IPS-NIHi7 (cell line): ENCODE measurements at regions not wholly inside any gene's neighbourhood (a gene's known extent, or its start where the extent isn't known, plus 50 kb on each side); places are given as distances from the start of the nearest gene placed in this dataset.

Experiments
- DNase-seq: peaks from one replicate; pipeline ENCODE4 v3.0.0; 2012; ENCODE audit warnings: mixed read lengths; ENCODE audit errors: extremely low spot score

DNA sequence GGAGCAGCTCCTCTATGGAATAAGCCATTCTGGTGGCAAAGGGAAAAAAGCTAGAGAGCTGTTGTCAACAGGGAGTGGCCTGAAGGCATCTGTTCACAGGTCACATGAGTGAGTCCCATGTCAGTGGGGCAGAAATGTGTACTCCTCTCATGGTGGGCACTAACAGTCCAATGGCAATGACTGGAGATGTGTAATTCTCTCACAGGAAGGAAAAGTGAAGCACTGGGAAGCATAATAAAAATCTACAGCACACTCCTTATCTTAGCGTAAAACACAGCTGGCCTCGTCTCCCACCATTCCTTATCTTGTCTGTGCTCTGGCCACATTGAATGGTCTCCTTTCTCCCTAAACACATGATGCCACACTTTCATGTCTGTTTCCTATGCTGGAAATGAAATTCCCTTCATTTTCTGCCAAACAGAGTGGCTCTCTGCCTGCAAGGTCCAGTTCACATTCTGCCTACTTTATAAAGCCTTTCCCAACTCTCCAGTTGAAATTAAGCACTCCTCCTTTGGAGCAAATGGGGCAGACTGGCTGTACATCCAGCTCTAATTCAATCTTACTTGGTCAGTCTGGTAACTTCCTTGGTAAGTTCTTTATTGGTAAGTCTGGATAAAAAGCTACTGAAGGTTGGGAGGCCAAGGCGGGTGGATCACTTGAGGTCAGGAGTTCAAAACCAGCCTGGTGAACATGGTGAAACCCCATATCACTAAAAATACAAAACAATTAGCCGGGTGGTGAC, 139.8 kb downstream of the RPL22L1 start:
- DNase-seq, result no peak

DNA sequence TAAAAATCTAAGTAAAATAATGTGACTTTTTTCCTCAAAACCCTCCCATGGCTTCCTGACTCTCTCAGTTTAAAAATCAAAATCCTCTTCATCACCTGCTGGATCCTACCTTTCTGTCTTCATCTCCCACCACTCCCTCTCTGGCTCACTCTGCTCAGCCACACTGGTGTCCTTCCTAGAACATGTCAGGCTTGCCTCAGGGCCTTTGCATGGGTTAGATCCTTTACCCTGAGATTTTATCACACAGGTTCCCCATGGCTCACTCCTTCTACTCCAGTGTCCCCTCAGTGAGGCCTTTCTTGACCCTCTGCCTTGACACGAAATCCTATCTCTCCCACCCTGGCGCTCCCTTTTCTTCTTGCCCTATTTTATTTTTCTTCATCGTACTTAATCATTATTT, 141.8 kb downstream of the RPL22L1 start:
- no peak for DNase-seq

DNA sequence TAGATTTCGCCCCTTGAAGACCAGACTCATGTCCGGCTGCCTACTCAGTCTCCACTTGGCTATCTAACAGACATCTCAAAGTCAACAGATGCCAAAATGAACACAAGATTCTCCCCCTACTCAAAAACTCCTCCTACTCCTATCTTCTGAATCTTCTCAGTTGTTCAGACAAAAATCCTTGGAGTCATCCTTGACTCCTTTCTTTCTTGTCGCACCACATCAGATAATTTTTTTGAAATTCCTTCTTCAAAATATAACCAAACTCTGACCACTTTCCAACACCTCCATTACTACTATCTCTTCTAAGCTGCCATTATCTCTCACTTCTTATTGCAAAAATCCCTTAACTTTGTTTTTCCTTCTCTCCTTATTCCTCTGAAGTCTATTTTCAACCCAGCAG, 141.9 kb upstream of the SLC7A14 start:
- DNase-seq, result no peak

DNA sequence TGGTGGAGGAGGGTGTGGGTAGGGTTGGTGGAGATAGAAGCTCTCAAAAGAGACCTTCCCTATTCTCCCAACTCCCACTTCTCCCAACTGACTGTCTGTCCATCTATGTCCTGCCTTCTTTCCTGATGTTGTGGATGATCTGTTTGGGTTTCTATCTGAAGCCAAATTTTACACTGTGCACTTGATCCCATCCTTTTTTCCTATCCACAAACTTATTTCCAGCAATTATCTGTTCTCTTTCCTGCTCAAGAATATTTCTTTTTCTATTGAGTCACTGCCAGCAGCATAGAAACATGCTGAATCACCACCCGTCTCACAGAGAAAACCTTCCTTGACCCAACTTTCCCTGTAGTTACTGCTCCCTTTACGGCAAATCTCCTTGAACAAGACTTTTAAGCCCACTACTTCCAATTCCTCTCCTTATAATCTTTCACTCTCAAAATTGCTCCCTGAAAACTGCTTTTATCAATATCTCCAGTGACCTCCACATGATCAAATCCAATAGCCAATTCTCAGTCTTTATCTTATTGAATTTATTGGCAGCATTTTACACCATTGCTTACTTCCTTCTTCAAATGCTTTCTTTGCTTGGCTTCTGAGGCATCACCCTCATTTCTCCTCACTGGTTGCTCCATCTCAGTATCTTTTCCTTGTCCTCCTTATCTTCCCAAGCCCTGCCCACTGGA, 141.2 kb upstream of the SLC7A14 start:
- DNase-seq, result no peak

DNA sequence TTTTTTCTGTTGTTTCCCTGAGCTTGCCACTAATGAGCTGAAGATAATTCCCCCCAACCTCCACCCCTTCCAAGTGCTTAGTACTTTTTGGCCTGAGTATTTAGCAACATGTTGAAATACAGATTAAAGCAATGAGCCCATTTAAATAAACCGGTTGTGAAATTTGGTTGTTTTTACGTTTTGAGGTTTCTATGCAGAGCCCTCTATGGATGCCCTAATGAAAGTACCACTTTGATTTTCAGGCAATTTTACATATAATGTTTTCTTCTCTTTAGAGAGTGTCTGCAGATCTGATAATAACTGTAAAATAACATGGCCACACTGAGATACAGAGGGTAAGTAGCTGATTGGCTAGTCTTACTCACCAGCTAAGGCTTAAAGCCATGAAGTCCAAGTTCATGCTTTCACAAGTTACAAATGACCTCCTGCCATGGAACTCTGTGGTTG, 139.4 kb upstream of the SLC7A14 start:
- no peak for DNase-seq

DNA sequence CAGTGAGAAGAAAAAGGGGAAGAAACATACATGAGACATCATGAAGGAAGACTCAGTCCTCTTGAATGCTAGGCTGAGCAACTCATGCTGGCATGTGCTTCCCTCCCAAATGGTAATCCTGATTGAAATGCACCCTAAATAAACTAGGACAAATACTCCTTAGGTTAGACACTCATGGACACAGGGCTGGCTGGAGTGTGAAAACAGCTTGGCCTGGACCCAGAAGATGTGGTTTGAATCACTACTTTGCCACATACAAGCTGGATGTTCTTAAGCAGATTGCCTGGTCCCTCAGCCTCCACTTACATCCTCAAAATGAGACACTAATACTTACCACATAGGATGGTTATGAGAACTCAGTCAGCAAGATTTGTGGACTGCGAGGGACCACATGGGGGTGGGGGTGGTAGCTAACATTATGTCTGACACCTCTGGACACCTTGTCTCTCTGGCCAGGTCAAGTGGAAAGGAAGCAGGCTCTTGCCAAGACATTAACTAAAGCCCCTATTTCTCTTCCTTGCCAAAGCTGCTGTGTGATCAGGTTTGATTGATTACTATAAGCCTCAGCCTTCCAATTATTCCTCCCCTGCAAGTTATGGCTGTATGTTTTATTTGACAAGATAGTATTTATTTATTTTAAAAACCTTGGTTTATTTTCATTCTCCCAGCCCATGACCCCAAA, 138.9 kb upstream of the SLC7A14 start:
- DNase-seq, result no peak

DNA sequence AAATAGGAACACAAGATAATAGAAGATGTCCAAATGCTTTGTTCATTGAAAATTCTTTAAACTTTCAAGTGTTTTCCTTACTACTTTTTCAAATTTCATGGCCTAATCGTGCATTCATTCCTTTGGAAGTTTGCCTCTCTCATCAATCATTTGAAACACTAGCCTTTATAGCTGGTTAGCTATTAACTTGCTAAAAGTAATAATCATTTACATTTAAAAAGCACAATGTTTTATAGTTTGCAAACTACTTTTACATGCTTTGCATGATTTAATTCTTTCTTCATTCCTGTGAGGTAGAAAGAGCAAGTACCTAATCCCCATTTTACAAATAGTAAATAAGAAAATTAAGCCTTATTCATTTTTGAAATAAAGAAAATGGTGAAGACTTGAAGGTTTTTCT, 137.4 kb upstream of the SLC7A14 start:
- DNase-seq, result no peak

DNA sequence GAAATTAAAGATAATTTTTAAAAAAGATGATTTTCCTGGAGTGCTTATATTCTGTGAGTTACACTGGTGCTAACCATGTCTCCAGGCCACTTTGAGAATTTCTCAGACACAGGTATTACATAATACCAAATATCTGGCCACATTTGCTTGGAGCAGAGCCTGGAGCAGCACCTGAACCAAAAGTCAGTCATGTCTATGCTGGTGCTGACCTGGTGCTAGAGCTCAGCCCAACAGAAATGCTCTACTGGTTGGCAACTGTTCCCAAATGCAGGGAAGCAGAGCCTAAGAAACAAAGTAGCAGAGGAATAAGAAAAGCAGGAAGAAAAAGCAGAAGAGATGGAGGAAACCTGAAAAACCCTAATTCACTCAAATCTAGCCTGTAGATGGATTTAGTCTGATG, 135.7 kb upstream of the SLC7A14 start:
- DNase-seq, result no peak

DNA sequence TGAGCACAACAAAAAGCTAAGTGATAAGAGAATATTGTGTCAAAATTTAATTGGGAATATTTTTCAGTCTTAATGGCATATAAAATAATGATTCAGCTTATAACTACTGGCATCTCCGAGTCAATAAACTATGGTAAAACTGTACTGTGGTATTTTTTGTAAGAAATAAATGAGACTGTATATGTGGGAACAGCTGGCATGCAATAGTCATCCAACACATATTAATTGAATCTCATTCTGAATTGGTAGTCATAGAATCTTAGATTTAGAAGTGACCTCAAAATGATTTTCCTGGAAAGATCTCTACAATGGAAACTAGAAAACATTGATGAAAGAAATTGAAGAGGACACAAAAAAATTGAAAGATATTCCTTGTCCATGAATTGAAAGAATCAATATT, 133.4 kb upstream of the SLC7A14 start:
- DNase-seq, result no peak

DNA sequence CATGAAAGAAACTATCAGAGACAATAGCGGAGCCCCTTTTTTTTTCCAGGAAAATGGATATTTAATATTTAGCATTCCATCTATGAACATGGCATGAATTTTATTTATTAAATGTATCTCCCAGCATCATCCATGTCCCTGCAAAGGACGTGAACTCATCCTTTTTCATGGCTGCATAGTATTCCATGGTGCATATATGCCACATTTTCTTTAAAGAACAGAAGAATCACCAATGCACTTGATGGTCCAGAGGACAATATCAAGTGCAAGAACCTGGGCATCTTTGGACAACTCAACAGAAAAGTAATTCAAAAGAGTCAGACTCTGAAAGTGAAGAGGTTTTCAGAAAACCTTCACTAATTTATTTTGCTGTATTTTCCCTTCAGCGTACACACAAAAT, 133.0 kb upstream of the SLC7A14 start:
- no peak for DNase-seq

DNA sequence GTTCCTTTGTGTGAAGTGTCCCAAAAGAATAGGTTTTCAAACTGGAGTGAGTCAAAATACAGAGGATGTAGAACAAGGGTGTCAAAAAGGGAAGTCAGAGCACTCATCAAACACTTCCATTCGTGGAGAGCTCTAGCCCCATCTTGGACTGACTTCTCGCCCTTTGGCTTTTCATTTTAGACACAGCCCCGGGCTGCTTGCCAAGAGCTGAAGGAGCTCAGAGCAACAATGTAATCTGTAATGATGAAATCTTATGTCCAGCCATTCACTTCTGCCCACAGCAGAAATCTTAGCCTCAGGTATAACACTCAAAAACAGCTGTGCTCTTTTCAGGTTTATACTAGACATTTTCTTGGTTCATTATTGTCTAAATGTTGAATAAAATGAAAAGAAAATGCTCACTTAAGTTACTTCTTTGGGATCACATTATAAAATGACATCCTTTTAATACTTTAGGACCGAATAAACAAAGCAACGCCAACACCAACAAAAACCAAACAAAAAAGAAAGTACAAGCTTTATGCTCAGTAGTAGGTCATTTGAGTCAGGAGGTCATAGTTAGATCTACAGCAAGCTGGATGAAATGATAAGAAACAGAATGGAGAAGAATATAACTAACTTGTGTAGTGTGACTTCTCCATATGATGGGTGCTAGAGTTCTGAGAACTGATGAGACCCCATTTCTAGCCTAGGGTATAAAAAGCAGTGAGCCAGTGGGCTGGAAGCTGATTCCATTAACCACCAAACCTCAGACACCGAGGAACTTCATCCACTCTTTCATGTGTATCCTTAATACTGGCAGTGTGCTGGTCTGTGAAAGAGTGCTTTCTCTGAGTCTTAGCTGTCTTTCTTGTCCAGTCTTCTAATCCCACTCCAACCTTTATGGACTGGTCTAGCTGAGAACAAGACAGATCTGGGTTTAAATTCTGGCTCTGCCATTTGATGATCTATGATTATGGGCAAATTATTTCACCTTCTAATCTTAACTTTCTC, 131.8 kb upstream of the SLC7A14 start:
- no peak for DNase-seq

DNA sequence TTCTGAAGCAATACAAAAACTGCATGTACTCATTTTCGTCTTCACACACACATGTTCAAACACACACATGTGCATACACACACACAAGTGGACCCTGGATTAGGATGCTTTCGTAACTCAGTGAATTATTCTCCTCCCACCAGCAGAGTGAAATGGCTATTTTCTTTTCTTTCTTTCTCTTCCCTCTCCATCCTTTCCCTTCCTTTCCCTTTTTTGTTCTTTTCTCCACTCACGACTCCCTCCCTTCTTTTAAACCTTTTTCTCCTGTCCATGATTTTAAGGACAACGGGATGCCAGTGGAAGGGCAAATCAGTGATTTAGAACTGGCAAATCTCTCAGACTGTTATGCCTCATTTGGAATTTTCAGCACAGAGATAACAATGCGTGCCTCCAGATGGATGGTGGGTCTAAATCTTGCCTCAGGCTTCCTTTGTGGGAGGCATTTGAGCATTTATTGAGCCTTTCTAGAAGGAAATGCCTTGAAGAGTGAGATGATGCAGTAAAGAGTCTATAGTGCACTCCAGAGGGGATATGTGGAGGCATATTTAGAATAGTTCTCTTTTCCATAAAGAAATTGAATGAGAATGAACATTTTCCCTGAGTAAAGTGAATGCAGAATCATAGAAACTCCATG, 130.4 kb upstream of the SLC7A14 start:
- no peak for DNase-seq

DNA sequence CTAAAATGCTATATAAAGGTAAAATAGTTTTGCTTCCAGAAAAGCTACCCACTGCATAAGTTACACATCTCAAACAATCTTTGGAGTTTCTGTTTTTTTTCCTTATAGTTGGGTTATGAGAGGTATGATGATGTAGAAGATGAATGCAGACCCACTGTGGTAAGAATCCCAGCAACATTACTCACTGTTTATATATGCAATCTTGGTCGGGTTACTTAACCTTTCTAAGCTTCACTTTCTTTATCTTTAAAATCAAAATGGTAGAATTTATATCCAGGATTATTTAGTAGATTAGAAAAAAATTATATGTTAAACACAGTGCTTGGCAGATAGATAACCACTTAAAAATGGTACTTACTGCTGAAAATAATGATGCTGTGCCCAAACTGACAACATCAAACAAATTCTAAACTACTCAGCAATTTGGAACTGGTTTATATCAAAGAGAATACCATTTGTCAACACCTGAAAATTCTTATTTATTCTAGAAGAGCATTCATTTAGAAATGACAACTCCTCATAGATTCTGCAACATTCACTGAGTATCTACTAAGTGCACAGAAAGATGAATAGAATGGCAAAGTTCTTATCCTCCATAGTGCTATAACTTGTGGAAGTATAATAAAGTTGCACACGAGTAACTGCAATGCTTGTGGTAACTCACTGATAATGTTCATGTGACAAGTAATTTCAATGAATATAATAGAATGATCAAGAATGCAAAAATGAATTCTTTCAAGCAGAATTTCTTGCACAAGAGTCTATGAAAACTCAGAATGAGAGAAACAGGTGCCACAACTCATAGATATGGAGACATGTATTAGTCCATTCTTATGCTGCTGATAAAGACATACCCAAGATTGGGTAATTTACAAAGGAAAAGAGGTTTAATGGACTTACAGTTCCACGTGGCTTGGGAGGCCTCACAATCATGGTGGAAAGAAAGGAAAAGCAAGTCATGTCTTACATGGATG, 129.0 kb upstream of the SLC7A14 start:
- DNase-seq, result no peak

DNA sequence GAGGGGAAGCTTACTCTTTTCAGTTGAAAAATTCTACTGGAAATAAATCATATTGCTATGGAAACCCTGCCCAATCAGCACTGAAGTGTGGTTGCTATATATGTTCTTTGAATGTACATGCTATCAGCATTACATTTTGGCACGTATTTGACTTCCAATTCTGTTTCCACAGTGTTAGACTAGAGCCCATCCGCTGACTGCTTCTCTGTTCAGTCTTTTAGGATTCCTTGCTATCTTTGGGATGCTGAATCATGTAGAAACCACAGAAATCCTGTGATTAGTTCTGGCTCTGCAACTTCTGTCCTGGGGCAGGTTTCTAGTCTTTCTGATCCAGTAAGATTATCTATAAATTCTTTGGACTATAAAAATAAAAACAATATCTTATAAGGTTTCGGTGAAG, 128.2 kb upstream of the SLC7A14 start:
- no peak for DNase-seq

DNA sequence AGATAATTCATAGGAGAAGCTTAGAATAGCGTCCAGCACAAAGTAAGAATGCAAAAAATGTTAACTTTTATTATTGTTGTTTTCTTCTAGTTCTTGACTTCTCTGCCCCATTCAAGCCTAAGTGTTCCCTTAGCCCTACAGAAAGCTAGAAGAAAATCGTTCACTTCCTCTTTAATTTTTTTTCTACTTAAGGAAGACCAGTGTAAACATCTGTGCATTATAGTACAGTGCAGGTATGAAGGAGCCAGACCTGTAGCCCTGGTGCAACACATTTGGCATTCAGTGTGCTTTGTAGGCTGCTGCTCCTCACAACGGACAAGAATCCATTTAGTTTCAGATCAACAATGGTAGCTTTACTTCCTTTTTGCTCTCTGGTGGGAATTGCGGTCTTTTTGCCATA, 127.8 kb upstream of the SLC7A14 start:
- DNase-seq, result no peak

DNA sequence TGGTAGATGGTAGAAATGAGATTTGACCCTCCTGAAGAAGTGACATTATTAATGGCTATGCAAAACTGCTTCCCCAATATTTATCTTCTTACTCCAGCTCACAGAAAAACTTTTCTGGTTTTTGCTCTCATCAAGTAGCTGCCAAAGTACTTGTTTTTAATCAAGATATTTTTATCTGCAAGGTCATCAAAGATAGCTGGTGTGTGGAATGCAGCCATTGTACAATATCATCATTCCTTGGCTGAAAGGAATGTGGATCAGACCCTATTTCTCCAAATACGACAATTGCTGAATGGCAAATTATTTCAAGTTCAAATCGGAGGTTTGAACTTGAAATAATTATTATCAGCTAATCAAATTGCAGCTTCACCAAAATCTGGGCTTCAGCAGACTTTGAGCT, 126.9 kb upstream of the SLC7A14 start:
- DNase-seq, result no peak

DNA sequence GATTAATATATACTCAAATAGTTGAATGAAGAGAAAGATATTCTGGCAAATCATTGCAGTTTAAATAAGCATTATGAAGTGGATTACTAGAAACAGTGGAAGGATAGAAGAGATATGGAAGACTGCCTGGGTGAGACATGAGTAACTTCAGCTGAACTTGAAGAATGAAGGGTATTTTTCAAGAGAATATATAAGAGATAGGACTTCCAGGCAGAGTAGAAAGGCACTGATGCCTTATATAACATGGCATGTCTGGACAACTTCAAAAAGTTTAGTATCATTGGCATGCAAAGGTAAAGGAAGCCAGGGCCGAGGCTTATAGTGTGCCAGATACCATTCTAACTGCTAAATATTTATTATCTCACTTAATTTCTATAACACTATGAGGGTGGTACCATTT, 126.5 kb upstream of the SLC7A14 start:
- no peak for DNase-seq

DNA sequence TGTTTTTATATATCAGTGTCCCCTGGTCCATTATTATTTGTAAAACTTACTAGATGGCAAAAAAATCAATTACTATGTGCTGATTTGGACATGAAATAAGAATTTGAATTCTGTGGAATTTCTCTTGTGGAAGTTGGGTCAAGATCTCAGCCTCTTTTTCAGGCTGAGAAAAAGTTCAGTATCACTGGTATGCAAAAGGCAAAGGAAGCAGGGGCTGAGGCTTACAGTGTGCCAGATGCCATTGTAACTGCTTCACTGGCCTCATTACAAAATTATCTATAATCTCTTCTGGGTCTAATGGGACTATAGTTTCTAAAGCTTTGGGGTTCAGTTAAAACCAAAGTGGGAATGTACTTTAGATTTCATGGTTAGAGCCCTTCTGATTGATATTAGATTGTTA, 125.9 kb upstream of the SLC7A14 start:
- DNase-seq, result no peak

DNA sequence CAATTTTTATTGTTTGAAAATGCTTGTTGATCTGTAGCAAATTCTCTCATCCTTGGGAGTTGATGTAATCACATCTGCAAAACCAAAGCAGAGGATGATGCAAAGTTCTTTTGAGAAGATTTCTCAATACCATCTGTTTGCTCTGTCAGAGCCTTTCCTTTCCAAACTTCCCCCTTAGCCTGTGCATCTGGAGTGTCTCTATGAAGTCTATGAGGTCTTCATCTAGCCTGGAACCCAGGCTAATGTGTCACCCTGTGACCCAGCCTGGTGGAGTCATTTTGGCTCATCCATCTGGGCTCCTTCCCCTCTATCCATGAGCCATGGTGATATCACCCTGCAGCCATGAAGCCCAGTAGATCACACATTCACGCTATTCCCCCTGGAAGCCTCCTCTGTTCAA, 123.2 kb upstream of the SLC7A14 start:
- no peak for DNase-seq

DNA sequence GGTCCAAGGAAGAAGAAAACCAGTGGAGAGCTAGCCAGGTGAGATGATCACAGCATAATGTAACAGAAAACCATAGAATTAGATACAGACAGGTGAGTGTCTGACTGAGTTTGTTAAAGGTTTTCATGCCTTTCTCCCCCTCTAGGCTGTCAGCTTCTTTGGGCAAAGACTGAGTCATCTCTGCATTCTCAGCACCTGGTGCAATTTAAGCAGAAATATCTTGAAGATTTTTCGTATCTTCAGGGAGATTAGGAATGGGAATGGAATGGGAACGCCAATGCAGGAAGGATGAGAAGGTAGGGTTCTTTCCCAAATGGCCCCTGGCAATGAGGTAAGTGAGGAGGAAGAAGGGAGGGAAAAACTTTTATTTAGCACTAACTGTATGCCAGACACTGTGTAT, 122.0 kb upstream of the SLC7A14 start:
- no peak for DNase-seq
